ENCODE measurements at regions not wholly inside any gene's neighbourhood (a gene's known extent, or its start where the extent isn't known, plus 50 kb on each side); places are given as distances from the start of the nearest gene placed in this dataset.

DNA sequence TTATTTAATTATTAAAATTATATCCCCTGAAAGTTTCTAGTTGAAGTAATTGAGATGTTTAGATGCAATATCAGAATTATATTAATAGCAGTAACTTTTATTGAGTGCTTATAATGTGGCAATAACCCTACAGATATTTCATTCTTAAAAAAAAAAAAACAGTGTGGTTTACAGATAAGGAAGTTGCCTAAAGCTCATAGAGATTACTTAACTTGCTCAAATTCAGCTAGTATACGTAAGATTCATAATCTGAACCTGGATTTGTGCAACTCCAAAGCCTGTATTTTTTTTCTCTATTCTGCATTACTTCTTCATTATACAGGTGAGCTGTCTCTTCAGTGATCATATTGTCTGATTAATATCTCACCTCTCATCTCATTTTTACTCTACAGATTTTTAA lies 156.0 kb upstream of the PTBP2 start:
- CTCF ChIA-PET = no interaction called here
- no peaks in the 10 kb centered on the region for H3K9me3 ChIP-seq (ENCODE audit: control insufficient read depth, insufficient read depth, low read depth, low read length)
- H3K4me3 ChIP-seq (ENCODE audit: low read depth, low read length) = no peak overlapping the region
- no peaks in the 10 kb centered on the region for H3K36me3 ChIP-seq (ENCODE audit: control insufficient read depth in 2 of 2, insufficient read depth in 1 of 2, low read length in 2 of 2)
- H3K4me1 ChIP-seq (ENCODE audit: control insufficient read depth, insufficient read depth, low read length) = no peaks in the 10 kb centered on the region
- no peak overlapping the region for H3K27ac ChIP-seq (ENCODE audit: extremely low read depth, low read depth, low read length)
- TF ChIP-seq, protein P1, sequence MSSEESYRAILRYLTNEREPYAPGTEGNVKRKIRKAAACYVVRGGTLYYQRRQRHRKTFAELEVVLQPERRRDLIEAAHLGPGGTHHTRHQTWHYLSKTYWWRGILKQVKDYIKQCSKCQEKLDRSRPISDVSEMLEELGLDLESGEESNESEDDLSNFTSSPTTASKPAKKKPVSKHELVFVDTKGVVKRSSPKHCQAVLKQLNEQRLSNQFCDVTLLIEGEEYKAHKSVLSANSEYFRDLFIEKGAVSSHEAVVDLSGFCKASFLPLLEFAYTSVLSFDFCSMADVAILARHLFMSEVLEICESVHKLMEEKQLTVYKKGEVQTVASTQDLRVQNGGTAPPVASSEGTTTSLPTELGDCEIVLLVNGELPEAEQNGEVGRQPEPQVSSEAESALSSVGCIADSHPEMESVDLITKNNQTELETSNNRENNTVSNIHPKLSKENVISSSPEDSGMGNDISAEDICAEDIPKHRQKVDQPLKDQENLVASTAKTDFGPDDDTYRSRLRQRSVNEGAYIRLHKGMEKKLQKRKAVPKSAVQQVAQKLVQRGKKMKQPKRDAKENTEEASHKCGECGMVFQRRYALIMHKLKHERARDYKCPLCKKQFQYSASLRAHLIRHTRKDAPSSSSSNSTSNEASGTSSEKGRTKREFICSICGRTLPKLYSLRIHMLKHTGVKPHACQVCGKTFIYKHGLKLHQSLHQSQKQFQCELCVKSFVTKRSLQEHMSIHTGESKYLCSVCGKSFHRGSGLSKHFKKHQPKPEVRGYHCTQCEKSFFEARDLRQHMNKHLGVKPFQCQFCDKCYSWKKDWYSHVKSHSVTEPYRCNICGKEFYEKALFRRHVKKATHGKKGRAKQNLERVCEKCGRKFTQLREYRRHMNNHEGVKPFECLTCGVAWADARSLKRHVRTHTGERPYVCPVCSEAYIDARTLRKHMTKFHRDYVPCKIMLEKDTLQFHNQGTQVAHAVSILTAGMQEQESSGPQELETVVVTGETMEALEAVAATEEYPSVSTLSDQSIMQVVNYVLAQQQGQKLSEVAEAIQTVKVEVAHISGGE (tag by site-specific recombination; conservative IDR thresholded peaks at IDR 0.05; ENCODE audit: low read depth) = no peak
- TF ChIP-seq ZNF76 (tag by site-specific recombination; IDR thresholded peaks at IDR 0.05; ENCODE audit: borderline replicate concordance, low read depth) (no peak), ZFP69B (tag by site-specific recombination; IDR thresholded peaks at IDR 0.05) (no peak), ZNF707 (tag by site-specific recombination; IDR thresholded peaks at IDR 0.05) (no peak), MEIS1 (CRISPR knock-in tag; IDR thresholded peaks at IDR 0.05; ENCODE audit: borderline replicate concordance) (no peak), SCRT2 (tag by site-specific recombination; IDR thresholded peaks at IDR 0.05) (no peak), ZNF510 (tag by site-specific recombination; IDR thresholded peaks at IDR 0.05; ENCODE audit: insufficient replicate concordance) (no peak), FEZF1 (tag by site-specific recombination; IDR thresholded peaks at IDR 0.05) (no peak), SP2 (tag by site-specific recombination; IDR thresholded peaks at IDR 0.05) (no peak), ZNF202 (tag by site-specific recombination; IDR thresholded peaks at IDR 0.05; ENCODE audit: borderline replicate concordance) (no peak), ZNF792 (tag by site-specific recombination; IDR thresholded peaks at IDR 0.05) (no peak), ZNF654 (tag by site-specific recombination; IDR thresholded peaks at IDR 0.05; ENCODE audit: low read depth) (no peak)
- TF ChIP-seq, protein P2, sequence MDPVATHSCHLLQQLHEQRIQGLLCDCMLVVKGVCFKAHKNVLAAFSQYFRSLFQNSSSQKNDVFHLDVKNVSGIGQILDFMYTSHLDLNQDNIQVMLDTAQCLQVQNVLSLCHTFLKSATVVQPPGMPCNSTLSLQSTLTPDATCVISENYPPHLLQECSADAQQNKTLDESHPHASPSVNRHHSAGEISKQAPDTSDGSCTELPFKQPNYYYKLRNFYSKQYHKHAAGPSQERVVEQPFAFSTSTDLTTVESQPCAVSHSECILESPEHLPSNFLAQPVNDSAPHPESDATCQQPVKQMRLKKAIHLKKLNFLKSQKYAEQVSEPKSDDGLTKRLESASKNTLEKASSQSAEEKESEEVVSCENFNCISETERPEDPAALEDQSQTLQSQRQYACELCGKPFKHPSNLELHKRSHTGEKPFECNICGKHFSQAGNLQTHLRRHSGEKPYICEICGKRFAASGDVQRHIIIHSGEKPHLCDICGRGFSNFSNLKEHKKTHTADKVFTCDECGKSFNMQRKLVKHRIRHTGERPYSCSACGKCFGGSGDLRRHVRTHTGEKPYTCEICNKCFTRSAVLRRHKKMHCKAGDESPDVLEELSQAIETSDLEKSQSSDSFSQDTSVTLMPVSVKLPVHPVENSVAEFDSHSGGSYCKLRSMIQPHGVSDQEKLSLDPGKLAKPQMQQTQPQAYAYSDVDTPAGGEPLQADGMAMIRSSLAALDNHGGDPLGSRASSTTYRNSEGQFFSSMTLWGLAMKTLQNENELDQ (tag by site-specific recombination; IDR thresholded peaks at IDR 0.05; ENCODE audit: low read depth) = no peak
- TF ChIP-seq, protein P3, sequence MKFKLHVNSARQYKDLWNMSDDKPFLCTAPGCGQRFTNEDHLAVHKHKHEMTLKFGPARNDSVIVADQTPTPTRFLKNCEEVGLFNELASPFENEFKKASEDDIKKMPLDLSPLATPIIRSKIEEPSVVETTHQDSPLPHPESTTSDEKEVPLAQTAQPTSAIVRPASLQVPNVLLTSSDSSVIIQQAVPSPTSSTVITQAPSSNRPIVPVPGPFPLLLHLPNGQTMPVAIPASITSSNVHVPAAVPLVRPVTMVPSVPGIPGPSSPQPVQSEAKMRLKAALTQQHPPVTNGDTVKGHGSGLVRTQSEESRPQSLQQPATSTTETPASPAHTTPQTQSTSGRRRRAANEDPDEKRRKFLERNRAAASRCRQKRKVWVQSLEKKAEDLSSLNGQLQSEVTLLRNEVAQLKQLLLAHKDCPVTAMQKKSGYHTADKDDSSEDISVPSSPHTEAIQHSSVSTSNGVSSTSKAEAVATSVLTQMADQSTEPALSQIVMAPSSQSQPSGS (tag by site-specific recombination; IDR thresholded peaks at IDR 0.05; ENCODE audit: low read depth) = no peak
- TF ChIP-seq, protein P4, sequence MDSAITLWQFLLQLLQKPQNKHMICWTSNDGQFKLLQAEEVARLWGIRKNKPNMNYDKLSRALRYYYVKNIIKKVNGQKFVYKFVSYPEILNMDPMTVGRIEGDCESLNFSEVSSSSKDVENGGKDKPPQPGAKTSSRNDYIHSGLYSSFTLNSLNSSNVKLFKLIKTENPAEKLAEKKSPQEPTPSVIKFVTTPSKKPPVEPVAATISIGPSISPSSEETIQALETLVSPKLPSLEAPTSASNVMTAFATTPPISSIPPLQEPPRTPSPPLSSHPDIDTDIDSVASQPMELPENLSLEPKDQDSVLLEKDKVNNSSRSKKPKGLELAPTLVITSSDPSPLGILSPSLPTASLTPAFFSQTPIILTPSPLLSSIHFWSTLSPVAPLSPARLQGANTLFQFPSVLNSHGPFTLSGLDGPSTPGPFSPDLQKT (IDR thresholded peaks at IDR 0.05; ENCODE audit: borderline replicate concordance, low read depth, low read length) = no peak
- TF ChIP-seq, protein P5, sequence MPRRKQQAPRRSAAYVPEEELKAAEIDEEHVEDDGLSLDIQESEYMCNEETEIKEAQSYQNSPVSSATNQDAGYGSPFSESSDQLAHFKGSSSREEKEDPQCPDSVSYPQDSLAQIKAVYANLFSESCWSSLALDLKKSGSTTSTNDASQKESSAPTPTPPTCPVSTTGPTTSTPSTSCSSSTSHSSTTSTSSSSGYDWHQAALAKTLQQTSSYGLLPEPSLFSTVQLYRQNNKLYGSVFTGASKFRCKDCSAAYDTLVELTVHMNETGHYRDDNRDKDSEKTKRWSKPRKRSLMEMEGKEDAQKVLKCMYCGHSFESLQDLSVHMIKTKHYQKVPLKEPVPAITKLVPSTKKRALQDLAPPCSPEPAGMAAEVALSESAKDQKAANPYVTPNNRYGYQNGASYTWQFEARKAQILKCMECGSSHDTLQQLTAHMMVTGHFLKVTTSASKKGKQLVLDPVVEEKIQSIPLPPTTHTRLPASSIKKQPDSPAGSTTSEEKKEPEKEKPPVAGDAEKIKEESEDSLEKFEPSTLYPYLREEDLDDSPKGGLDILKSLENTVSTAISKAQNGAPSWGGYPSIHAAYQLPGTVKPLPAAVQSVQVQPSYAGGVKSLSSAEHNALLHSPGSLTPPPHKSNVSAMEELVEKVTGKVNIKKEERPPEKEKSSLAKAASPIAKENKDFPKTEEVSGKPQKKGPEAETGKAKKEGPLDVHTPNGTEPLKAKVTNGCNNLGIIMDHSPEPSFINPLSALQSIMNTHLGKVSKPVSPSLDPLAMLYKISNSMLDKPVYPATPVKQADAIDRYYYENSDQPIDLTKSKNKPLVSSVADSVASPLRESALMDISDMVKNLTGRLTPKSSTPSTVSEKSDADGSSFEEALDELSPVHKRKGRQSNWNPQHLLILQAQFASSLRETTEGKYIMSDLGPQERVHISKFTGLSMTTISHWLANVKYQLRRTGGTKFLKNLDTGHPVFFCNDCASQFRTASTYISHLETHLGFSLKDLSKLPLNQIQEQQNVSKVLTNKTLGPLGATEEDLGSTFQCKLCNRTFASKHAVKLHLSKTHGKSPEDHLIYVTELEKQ (tag by site-specific recombination; IDR thresholded peaks at IDR 0.05; ENCODE audit: borderline replicate concordance) = no peak
- TF ChIP-seq, protein P6, sequence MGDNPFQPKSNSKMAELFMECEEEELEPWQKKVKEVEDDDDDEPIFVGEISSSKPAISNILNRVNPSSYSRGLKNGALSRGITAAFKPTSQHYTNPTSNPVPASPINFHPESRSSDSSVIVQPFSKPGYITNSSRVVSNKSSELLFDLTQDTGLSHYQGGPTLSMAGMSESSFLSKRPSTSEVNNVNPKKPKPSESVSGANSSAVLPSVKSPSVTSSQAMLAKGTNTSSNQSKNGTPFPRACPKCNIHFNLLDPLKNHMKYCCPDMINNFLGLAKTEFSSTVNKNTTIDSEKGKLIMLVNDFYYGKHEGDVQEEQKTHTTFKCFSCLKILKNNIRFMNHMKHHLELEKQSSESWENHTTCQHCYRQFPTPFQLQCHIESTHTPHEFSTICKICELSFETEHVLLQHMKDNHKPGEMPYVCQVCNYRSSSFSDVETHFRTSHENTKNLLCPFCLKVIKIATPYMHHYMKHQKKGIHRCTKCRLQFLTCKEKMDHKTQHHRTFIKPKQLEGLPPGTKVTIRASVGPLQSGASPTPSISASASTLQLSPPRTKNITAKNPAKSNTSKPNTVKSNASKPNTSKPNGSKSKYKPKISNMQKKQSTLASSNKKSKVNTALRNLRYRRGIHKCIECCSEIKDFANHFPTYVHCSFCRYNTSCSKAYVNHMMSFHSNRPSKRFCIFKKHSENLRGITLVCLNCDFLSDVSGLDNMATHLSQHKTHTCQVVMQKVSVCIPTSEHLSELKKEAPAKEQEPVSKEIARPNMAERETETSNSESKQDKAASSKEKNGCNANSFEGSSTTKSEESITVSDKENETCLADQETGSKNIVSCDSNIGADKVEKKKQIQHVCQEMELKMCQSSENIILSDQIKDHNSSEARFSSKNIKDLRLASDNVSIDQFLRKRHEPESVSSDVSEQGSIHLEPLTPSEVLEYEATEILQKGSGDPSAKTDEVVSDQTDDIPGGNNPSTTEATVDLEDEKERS (tag by site-specific recombination; IDR thresholded peaks at IDR 0.05) = no peak
- POLR2A ChIA-PET = no interaction called here

Measured in HEK293 (cell line).